ENCODE measurements at regions not wholly inside any gene's neighbourhood (a gene's known extent, or its start where the extent isn't known, plus 50 kb on each side); places are given as distances from the start of the nearest gene placed in this dataset.

GRCh38 chr2:129483366-129483765 lies 496.1 kb upstream of the RAB6C start:
- no peak for TF ChIP-seq JUND (IDR thresholded peaks at IDR 0.05)
- TF ChIP-seq ZBTB33 (IDR thresholded peaks at IDR 0.05) = no peak
- TF ChIP-seq HNF4A (conservative IDR thresholded peaks at IDR 0.05) = no peak
- TF ChIP-seq FOXA1 (IDR thresholded peaks at IDR 0.05) = no peak
- TF ChIP-seq YY1 (IDR thresholded peaks at IDR 0.05) = no peak
- no peak for TF ChIP-seq SP1 (IDR thresholded peaks at IDR 0.05)
- TF ChIP-seq NR2F2 (IDR thresholded peaks at IDR 0.05) = no peak
- no peak for TF ChIP-seq MAX (IDR thresholded peaks at IDR 0.05)
- TF ChIP-seq REST (IDR thresholded peaks at IDR 0.05) = no peak
- DNase-seq (ENCODE audit: low spot score) = no peak
- Histone ChIP-seq H3K9ac (ENCODE audit: low read depth in 1 of 2, low read length in 2 of 2) (no peak overlapping the region), H3K4me1 (ENCODE audit: control insufficient read depth in 4 of 4, insufficient read depth in 4 of 4, low read length in 3 of 4) (no peaks in the 10 kb centered on the region), H3K9me3 (ENCODE audit: control insufficient read depth in 4 of 4, low read length in 3 of 4) (no peaks in the 10 kb centered on the region), H3K4me3 (ENCODE audit: low read depth in 1 of 3, low read length in 3 of 3) (no peak overlapping the region), H3K27me3 (ENCODE audit: control insufficient read depth in 4 of 4, insufficient read depth in 4 of 4, low read length in 3 of 4) (peaks cover 0 to 3% (median 0%) of the 10 kb centered on the region in 4 donors), H3K36me3 (ENCODE audit: control insufficient read depth in 4 of 4, insufficient read depth in 3 of 4, low read depth in 1 of 4, low read length in 3 of 4) (no peaks in the 10 kb centered on the region), H3K27ac (ENCODE audit: low read depth in 1 of 2, low read length in 2 of 2) (no peak overlapping the region)
- 66% methylated on average over 4 of the region's 4 CpGs for WGBS

GRCh38 chr2:129484999-129485897 lies 494.2 kb upstream of the RAB6C start:
- no peak for TF ChIP-seq FOXA1 (IDR thresholded peaks at IDR 0.05)
- TF ChIP-seq JUND (IDR thresholded peaks at IDR 0.05) = no peak
- no peak for TF ChIP-seq ZBTB33 (IDR thresholded peaks at IDR 0.05)
- no peak for TF ChIP-seq GABPA (IDR thresholded peaks at IDR 0.05 in 1 of 2, conservative IDR thresholded peaks at IDR 0.05 in 1 of 2)
- no peak for TF ChIP-seq SP1 (IDR thresholded peaks at IDR 0.05)
- TF ChIP-seq RXRA (IDR thresholded peaks at IDR 0.05) = no peak
- Histone ChIP-seq H3K27me3 (ENCODE audit: control insufficient read depth in 4 of 4, insufficient read depth in 4 of 4, low read length in 3 of 4) (peaks cover 0 to 5% (median 0%) of the 10 kb centered on the region in 4 donors), H3K36me3 (ENCODE audit: control insufficient read depth in 4 of 4, insufficient read depth in 3 of 4, low read depth in 1 of 4, low read length in 3 of 4) (no peaks in the 10 kb centered on the region), H3K4me3 (ENCODE audit: low read depth in 1 of 3, low read length in 3 of 3) (no peak overlapping the region), H3K4me1 (ENCODE audit: control insufficient read depth in 4 of 4, insufficient read depth in 4 of 4, low read length in 3 of 4) (no peaks in the 10 kb centered on the region), H3K9ac (ENCODE audit: low read depth in 1 of 2, low read length in 2 of 2) (no peak overlapping the region), H3K27ac (ENCODE audit: low read depth in 1 of 2, low read length in 2 of 2) (no peak overlapping the region), H3K9me3 (ENCODE audit: control insufficient read depth in 4 of 4, low read length in 3 of 4) (peaks cover 0 to 2% (median 0%) of the 10 kb centered on the region in 4 donors)
- 72% methylated on average over 10 of the region's 10 CpGs for WGBS
- DNase-seq (ENCODE audit: low spot score) = no peak

All from liver (tissue), 7 donors.